HG02884 (cell line): ENCODE measurements at regions not wholly inside any gene's neighbourhood (a gene's known extent, or its start where the extent isn't known, plus 50 kb on each side); places are given as distances from the start of the nearest gene placed in this dataset.
"Not testable (repeated sequence)": the region's sequence is repeated elsewhere in the genome, so short reads cannot be mapped to it uniquely, and the experiment has no call there.

Experiments used
- ATAC-seq: cut with Tn5 transposase; IDR thresholded peaks from one replicate; pipeline ENCODE4 v1.9.1; 2021; ENCODE audit warnings: mild to moderate bottlenecking, moderate library complexity; ENCODE audit not compliant: unreplicated experiment

DNA sequence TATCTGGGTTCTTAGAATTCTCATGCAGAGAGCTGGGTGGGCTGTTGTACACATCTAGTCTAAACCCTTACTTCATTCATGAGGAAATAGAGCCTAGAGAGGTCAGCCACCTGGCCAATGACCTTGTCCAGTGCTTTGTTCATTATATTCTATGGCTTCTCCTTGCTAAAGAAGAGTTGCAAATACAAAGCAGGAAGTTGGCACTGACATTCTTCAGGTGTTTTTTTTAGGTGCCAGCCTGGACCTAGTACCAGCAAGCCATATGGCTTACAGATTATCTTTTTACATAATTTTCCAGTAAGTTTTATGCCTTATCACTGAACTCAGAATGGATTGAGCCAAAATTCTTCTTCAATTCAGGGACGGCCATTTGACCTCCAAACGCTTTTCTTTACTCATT is 54.7 kb upstream of the PGM2 start:
- no peak for ATAC-seq

DNA sequence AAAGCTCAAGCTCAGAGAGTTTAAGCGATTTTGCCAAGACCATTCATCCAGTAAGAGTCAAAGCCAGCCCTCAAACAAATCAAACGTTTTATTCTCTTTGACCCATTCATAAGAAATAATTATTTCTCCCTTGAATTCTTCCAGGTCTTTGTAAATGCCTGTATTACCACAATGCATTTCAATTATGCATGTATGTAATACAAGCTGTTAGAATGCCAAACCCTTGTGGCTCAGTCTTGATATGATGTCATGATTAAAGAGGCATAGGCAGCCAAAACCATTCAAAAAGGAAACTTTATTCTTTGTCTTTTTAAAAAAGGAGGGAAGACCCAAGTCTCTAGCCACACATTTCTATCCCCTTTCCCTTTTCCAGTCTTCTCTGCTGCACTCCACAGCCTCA is 56.5 kb upstream of the PGM2 start:
- no peak for ATAC-seq

DNA sequence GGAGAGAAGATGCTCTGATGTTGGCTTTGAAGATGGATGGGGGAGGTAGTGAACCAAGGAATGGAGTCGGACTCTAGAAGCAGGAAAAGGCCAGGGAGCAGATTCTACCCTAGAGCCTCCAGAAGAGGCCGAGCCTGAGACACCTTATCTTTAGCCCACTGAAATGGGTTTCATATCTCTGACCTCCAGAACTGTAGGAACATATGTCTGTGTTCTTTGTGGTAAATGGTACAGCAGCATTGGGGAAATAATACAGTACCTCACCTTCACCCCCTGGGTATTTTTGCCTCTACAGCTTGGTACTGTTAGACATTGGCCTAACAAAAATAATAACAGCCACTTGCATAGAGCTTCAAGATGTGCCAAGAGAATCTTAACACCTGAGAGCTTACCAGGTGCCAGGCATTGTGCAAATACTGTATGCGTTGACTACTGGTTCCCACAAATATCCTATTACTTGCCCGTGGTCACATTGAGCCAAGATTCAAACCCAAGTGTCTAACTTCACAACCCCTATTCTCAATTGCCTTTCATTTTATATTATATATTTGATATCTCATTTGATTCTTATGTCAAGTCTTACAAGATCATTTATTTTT is 57.0 kb upstream of the PGM2 start:
- no peak for ATAC-seq

DNA sequence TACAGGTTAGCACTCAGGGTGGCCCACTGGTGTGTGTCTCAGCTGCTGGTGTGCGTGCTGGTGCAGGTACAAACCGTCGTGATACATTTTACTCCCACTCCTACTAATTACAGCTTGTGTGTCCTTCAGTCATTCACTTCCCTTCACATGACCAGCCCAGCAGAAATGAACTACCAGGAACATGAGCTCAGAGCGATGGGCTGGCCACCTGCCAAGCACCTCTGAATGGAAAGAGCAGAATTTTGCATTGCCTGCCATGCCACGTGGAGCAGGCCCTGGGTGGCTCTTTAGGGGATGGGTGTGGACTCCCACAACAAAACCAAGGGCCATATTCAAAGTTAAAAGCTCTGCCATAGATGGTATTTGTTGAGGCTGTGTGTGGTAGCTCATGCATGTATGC is 58.9 kb upstream of the PGM2 start:
- ATAC-seq: no peak

DNA sequence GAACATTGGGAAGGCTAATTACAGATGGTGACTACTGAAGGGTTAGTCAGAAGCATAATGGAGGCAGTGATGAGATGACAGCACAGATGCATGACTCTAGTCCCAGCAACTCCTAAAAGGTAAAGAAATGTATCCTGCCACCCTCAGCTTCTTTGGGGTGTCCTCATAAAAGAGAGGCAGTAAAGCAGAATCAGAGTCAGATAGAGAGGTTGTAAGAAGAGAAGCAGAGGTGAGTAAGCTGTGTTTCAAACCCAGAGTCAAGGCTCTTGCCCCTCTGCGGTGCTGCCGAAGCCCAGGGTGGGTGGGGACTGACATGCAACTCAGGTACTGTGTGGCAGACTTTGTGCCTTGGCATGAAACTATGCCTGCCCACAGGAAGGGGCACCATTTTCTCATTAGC is 59.5 kb upstream of the PGM2 start:
- ATAC-seq: no peak

DNA sequence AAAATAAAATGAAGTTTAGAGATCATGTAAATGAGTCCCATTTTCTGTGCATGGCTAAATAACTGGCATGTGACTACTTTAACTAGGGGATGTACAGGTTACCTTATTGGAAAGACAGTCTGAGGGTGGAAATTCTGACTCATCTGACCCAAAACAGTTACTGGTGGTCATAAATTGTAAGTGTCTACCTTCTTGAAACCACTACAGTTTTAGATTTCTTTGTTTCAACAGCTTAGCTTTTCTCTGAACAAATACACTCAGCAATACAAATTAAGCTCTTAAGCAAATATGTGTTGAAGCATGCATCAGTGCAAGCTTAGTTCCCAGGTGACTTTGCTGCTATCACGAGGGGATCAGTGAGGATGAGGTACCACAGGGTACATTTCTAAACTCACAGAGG is 60.7 kb upstream of the PGM2 start:
- ATAC-seq: peak; percentile 68

DNA sequence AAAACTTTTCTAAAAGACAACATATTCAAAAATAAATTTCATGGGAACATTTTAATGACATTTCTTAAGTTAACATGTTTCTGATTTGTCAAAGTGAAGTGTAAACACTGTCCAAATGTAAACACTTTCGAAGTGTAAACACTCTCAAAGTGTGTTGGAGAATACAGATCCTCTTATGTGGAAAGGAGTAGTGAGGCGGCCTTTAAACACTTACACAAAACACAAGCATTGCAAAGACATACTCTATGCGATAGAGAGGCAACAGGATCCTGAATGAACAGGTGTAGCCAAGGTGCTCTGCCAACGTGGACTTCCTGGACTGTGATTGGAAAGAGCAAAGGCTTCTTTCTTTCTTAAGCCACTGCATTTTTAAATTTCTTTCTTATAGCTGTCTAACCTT is 62.7 kb upstream of the PGM2 start:
- ATAC-seq: no peak

DNA sequence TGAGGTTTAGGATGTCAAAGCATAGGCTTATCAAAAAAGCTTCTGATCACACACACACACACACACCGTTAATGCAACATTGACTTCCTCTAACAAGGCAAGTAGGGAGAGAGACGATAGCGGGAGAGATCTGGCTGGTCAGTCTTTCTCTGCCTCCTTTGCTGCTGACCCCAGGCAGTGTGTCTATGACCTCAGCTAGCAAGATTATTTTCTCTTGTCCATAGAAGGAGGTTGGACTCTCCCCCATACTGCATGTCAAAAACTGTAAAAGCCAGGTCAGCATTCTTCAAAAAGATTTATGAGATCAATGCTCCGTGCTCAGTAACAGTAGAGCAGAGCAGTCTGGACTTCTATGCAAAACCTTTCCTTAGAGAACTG is 63.5 kb upstream of the PGM2 start:
- ATAC-seq: no peak

DNA sequence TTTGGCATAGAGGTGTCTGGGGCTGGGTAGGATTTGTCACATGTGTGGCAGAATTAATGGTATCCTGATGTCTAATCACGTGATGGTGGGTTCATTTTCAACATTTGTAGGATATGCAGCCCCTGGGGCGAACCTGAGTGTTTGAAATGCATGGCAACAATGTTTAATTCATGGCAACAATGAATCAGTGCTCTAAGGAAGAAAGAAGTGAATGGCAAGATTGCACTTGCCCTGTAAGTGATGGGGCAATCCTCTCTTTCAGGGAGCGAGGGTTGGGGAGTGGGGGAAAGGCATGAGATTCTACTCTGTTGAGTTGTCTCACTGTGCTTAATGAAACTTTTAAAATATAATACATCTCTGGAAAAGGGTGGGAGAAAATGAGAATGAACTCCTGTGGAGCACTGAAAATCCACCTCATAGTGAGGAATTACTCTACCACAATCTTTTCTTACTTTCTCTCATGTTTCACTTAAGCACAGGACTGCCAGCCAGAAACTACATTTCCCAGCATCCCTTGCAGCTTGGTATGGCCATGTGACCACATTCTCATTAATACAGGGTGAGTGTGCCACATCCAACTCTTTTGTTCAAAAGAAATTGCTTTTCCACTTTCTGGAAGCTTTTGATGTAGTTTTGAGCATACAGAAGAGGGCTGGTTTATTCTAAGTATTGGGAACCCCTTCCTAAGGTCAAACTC is 64.0 kb upstream of the PGM2 start:
- peak; percentile 33 for ATAC-seq

DNA sequence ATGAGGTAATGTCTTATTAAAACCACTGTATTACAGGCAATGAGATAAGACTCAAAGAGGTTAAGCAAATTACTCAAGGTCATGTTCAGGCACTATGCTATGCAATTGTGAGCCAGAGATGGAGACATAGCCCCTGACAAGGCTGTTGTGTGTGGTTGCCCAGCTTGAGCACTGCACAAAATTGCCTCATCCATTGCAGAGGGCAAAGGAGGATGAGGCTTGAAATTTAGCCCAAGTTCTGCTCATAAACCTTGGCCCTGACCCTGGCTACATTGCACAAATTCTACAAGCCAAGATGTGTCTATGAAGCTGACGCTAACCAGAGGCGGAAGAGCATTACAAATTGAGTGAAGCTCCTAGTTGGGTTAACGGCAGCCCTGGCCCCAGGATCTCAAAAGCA is 65.6 kb upstream of the PGM2 start:
- no peak for ATAC-seq

DNA sequence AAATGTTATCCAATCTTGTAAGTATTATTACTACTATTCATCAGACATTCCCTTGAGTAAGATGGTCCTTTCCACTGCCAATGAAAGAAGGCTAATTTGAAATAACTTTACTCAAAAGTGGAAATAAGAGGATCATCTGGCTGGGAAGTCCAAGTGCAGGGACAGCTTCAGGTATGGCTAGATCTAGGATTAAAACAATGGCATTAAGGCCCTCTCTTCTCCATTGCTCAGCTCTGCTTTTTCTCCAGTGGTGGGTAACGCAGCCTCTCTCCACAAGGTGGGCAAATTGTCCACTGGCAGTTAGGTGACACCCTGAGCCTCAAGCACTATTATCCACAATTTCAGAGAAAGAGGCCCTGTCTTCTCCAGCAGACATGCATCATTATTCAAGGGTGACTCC is 66.7 kb upstream of the PGM2 start:
- ATAC-seq: no peak

DNA sequence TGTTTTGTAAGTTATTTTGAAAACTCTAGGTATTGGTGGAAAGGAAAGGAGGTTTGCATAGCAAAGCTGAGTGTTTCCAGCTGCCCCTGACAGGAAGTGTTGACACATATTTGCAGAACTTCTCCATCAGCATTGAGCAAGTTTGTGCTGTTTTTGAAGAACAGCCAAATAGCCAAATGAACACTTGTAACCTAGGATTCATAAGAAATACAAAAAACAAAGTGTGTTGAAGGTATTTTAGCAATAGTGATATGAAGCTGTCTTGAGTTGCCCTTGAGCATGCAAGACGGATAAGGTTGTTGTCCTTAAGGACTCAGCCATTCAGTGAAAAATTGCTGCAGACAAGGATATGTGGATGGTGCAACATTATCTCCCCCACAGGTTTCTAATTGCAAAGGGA is 68.3 kb upstream of the PGM2 start:
- ATAC-seq: no peak

DNA sequence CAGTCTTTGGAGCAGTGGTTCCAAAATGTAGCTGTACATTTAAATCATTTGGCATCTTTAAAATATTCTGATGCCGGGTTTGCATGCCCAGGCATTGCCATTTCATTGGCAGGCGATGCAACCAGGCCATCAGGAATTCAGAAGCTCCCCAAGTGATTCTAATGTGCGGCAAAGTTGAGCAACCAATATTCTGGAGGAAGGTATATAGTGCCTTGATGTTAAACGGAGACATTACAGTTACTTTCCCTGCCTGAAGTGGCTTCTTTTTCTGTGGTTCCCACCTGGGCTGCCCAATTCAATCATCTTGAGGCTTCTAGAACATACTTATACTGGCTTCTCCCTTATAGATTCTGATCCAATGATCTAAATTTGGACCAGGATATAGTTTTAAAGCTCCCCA is 68.7 kb upstream of the PGM2 start:
- ATAC-seq: no peak

DNA sequence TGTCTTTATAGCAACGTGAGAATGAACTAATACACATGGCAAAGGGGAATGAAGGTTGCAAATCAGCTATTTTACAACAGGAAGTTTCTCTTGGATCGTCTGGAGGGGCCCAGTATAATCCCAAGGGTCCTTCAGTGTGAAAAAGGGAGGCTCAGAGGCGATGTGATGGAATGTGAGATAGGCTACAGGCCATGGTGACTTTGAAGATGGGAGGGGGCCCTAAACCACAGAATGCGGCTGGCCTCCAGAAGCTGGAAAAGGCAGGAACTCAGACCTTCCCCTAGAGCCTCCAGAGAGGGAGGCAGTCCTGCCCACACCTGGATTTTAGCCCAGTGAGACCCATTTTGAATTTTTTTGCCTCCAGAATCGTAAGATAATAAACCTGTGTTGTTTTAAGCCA is 69.4 kb upstream of the PGM2 start:
- no peak for ATAC-seq

DNA sequence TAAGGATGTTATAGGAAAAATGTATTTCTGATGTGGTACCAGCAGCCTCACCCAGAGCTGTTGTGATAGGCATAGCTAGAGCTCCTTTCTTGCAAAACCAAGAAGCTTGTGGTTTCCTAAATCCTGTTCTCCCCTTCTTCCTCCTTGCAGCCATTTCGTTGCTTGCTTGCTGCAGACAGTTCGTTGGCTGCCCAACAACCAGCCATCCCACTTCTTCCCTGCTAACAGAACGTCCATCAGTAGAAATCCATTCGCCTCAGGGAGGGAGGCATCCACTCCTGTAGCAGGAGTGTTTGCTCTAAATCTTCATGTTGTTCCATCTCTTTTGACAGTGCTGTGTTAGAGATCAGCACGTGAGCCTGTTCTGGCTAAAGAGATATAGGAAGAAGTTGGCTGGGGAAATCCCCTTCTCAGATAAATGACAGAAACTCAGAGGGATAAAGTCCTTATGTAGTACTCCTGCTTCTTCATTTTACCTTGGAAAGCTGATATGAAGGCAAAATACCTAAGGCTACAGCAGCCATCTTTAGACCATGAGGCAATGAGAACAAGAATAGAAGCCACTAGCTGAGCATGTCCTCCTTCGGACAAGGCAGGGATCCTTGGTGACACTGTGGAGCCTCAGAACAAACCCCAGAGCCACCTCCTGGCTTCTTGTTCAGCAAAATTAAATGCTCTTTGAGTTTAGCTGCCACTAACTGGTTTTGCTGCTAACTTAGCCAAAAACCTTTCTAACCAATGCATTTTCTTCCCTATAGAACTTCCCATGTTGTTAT is 68.4 kb upstream of the RELL1 start:
- no peak for ATAC-seq

DNA sequence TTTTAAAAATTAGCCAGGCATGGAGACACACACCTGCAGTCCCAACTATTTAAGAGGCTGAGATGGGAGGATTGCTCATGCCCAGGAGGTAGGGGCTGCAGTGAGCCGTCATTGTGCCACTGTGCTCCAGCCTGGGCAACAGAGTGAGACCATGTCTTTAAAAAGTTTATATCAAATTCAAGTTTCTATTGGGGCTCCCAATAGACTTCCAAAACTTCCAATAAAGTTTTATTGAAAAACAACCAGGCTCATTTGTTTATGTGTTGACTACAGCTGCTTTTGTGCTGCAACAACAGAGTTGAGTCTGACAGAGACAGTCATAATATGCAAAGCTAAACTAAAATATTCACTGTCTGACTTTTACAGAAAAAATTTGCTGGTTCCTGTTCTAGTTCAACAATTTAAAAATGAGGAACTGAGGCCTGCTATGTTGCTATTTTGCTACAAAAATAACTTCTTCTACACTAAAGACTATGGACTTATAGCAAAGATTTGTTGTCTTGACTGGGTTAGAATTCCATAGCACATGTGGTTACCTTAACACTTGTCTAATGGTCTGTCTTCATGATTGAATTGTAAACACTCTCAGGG is 63.3 kb upstream of the RELL1 start:
- peak; percentile 75 for ATAC-seq

DNA sequence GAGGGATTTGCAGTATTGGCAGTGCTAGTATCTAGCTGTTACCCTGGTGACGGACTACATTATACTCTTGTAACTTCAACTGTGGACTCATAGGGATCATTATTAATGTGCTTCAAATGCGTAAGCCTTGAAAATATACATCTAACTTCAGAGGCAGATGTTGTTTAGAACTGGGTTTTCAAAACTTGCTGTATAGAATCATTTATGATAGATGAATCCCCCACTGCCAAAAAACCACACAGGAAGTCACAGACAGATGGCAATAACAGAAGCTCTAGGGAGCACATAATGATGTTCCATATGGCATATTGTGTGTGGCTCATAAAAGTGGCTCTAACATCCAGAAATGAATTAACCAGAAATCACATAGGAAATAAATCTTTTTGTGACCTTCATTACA is 62.3 kb upstream of the RELL1 start:
- ATAC-seq: no peak

DNA sequence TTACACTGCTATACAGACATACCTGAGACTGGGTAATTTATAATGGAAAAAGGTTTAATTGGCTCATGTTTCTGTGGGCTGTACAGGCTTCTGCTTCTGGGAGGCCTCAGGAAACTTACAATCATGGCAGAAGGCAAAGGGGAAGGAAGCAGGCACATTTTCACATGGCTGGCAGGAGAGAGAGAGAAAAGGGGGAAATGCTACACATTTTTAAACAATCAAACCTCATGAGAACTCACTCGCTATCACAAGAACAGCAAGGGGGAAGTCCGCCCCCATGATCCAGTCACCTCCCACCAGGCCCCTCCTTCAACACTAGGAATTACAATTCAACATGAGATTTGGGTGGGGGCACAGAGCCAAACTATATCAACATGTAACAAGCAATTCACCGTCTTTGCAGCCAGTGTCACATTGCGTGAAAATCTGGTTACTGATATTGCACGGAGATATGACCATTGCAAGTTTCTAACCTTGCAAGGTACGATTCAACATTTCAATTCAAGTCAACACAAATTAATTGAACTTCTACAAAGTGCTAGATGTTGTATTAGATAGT is 61.7 kb upstream of the RELL1 start:
- no peak for ATAC-seq

DNA sequence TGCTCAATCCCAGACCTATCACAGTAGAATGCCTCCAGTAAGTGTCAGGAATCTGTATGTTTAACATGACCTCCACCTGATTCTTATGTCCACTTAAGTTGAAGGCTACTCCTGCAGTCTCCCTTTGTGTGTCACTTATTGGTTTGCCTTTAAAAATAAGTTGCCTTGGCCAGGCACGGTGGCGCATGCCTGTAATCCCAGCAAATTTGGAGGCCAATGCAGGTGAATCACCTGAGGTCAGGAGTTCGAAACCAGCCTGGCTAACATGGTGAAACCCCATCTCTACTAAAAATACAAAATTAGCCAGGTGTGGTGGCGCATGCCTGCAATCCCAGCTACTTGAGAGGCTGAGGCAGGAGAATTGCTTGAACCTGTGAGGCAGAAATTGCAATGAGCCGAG is 60.7 kb upstream of the RELL1 start:
- not testable (repeated sequence) for ATAC-seq

DNA sequence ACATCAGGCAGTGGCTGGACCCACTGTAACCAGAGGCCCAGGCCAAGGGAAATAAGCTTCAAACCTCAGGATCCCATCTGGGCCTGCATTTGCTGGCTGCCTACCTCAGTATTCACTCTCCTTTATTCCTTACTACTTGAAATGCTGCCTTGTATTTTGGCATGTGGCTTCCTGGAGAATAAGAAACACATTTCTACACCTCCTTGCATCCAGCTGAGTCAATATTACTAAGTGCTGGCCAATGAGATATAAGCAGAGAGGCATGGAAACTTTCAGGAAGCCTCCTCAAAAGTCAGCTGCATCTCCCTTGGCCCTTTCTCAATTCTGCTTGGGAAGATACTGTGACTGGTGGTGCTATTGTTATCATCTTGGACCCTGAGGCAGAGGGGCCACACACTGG is 59.8 kb upstream of the RELL1 start:
- ATAC-seq: no peak

DNA sequence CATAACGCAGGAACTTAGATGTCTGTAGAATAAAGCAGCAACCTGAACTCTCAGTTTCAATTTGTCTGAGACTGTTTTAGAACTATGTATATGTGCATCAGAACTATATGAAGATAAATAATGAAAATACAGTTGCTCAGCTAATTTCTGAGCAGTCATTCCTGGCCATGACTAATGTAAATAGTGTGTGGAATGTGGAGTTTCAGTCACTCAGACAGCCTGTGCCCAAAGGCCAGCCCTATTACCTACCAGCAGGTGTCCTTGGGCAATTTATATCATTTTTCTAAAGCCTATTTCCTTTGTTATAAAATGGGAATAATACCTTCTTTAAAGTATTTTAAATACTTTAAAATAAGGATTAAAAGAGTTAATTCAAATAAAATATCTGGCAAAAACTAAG is 56.0 kb upstream of the RELL1 start:
- ATAC-seq: no peak

DNA sequence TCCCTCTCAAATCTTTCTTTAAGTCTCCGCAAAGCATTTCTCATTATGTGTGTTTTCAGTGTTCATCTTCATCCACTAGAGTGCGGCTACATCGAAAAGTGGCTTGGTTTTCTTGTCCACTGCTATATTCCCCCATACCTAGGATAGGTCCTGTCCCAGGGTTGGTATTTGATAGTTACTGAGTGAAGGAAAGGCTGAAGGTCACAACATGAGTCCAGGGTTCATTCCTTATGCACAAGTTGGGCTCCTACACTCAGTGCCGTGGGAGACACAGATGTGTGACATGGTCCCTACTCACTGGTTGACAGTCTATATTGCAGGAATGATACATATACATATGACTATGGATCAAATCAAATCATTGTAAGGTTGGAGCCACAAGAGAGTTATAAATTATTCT is 55.4 kb upstream of the RELL1 start:
- no peak for ATAC-seq
